Sigmoid colon (tissue), 6 donors: ENCODE measurements at regions not wholly inside any gene's neighbourhood (a gene's known extent, or its start where the extent isn't known, plus 50 kb on each side); places are given as distances from the start of the nearest gene placed in this dataset.

ENCODE experiments used
- DNase-seq: peaks from one replicate; pipeline ENCODE4 v3.0.0-alpha.2; 2019
- H3K27ac ChIP-seq, 4 donors: fragments of 200-600 bp; sonication (generic); one replicate each; pipeline ENCODE4 v1.5.1; 2016 to 2019; ENCODE audit warnings: mild to moderate bottlenecking in 1 of 4
- H3K27me3 ChIP-seq, 3 donors: fragments of 200-600 bp; sonication (generic); one replicate each; pipeline ENCODE4 v1.5.1; 2019; ENCODE audit warnings: mild to moderate bottlenecking in 1 of 3
- H3K36me3 ChIP-seq, 4 donors: fragments of 200-600 bp; sonication (generic); one replicate each; pipeline ENCODE4 v1.5.1; 2016 to 2019
- H3K4me1 ChIP-seq, 4 donors: fragments of 200-600 bp; sonication (generic); one replicate each; pipeline ENCODE4 v1.5.1; 2017 to 2019
- H3K4me3 ChIP-seq, 4 donors: fragments of 200-600 bp; sonication (generic); one replicate each; pipeline ENCODE4 v1.5.1; 2017 to 2019; ENCODE audit warnings: mild to moderate bottlenecking in 2 of 4, moderate library complexity in 1 of 4
- H3K9me3 ChIP-seq, 4 donors: fragments of 200-600 bp in 3 of 4; sonication (generic) in 3 of 4; one replicate each; pipeline versions ENCODE4 v1.5.1 to v1.6.1; 2013 to 2019
- EP300 ChIP-seq, 4 donors: sonication (generic); formaldehyde crosslinking; IDR thresholded peaks; one replicate each; pipeline ENCODE4 v1.6.1; 2017; ENCODE audit warnings: antibody characterized with exemption in 4 of 4
- POLR2A ChIP-seq, 2 donors: fragments of 450-650 bp; IDR thresholded peaks; one replicate each; pipeline ENCODE4 v1.6.1; 2016; ENCODE audit warnings: antibody characterized with exemption in 2 of 2, mild to moderate bottlenecking in 2 of 2, moderate library complexity in 2 of 2
- POLR2AphosphoS5 ChIP-seq, 4 donors: sonication (generic); formaldehyde crosslinking; IDR thresholded peaks; one replicate each; pipeline ENCODE4 v1.6.1; 2017; ENCODE audit warnings: antibody characterized with exemption in 4 of 4
- WGBS, 2 donors: extraction: QIAGEN DNeasy Blood & Tissue Kit; methylation state at CpG; one replicate each; pipeline ENCODE4 v1.1.7; 2013; 5-methylcytosine and 5-hydroxymethylcytosine counted together
- intact Hi-C: fragments of 100-400 bp; cut with DNase I; formaldehyde crosslinking; loops from one replicate; pipeline ENCODE4 v1.15.1; 2023
- TF ChIP-seq, protein P1 (sequence below), 4 experiments: fragments of 450-650 bp in 3 of 4; fragments of 200-600 bp in 1 of 4; IDR thresholded peaks; one replicate each; pipeline ENCODE4 v1.5.1; 2016 to 2019; ENCODE audit warnings: antibody characterized with exemption in 4 of 4, mild to moderate bottlenecking in 3 of 4, moderate library complexity in 2 of 4
- donor health status: healthy with polysubstance abuse.
- donor health status: healthy.

DNA sequence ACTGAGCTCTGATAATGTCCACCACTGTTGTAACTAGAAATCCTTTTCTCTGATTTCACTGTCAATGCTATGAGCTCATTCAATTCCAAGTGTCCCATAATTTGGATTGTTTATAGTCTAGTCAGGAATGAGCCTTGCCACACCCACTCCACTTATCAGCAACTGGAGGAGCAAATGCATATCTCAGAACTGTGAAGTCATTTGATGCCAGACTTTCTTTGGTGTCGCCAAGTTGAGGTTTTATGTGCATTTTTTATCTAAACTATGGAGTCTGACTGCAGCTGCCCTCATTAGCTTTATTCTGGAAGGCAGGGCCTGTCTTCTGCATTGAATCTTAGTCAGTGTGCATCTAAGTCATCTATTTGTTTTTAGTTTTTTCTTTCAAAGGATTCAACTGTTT, 361.3 kb downstream of the PMP22 start:
- intact Hi-C loops = no loop called here
- no peak overlapping the region for H3K27ac ChIP-seq
- H3K4me3 ChIP-seq = no peak overlapping the region
- H3K27me3 ChIP-seq = no peaks in the 10 kb centered on the region
- TF ChIP-seq EP300 (IDR thresholded peaks at IDR 0.05) (no peak), POLR2A (IDR thresholded peaks at IDR 0.05) (no peak), POLR2AphosphoS5 (IDR thresholded peaks at IDR 0.05) (no peak)
- TF ChIP-seq, protein P1, sequence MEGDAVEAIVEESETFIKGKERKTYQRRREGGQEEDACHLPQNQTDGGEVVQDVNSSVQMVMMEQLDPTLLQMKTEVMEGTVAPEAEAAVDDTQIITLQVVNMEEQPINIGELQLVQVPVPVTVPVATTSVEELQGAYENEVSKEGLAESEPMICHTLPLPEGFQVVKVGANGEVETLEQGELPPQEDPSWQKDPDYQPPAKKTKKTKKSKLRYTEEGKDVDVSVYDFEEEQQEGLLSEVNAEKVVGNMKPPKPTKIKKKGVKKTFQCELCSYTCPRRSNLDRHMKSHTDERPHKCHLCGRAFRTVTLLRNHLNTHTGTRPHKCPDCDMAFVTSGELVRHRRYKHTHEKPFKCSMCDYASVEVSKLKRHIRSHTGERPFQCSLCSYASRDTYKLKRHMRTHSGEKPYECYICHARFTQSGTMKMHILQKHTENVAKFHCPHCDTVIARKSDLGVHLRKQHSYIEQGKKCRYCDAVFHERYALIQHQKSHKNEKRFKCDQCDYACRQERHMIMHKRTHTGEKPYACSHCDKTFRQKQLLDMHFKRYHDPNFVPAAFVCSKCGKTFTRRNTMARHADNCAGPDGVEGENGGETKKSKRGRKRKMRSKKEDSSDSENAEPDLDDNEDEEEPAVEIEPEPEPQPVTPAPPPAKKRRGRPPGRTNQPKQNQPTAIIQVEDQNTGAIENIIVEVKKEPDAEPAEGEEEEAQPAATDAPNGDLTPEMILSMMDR (IDR thresholded peaks at IDR 0.05) = no peak
- no peak for DNase-seq
- H3K4me1 ChIP-seq = no peaks in the 10 kb centered on the region
- H3K9me3 ChIP-seq = no peaks in the 10 kb centered on the region
- H3K36me3 ChIP-seq = no peaks in the 10 kb centered on the region
- 16 to 57% methylated on average over 1 of the region's 1 CpG for WGBS, 2 donors

DNA sequence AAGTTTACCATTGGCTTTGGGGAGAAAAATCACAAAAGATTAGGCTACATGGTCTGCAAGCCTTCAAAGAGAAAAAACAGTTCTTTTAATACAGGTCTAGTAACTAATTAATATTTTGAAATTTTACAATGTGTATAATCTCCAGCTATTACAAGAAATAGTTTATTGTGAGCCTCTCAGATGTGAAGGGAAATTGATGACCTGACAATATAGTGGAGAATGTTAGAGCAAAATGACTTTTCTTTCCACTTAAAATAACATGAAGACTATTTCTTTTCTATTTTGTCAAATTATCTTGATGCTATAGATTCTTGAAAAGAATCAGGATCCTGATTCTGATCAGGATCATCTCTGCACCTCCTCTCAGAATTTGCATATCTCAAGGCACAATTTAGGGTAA, 362.3 kb downstream of the PMP22 start:
- no peak for DNase-seq
- H3K27ac ChIP-seq = no peak overlapping the region
- H3K4me3 ChIP-seq = no peak overlapping the region
- H3K36me3 ChIP-seq = no peaks in the 10 kb centered on the region
- no peaks in the 10 kb centered on the region for H3K4me1 ChIP-seq
- H3K27me3 ChIP-seq = no peaks in the 10 kb centered on the region
- H3K9me3 ChIP-seq = no peaks in the 10 kb centered on the region
- intact Hi-C loops = no loop called here
- TF ChIP-seq POLR2AphosphoS5 (IDR thresholded peaks at IDR 0.05) (no peak), EP300 (IDR thresholded peaks at IDR 0.05) (no peak), POLR2A (IDR thresholded peaks at IDR 0.05) (no peak)
- TF ChIP-seq, protein P1 (IDR thresholded peaks at IDR 0.05) = no peak

DNA sequence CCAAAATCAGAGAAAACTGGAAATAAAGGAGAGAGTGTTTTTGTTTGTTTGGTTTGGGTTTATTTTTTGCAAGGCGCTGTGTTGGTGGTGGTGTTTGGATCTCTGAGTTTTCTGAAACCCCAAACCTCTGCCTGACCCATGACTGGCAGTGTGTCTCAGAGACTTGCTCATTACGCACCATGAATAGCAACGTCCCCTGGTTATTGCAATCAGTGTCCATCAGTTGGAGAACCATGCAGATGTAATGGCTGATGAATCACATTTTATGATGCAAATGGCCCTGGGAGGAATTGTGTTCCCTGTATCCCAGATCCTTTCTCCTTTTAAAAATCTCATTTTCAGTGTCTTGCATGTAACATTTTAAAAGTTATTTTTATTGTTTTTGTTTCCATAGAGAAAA, 362.8 kb downstream of the PMP22 start:
- WGBS, 2 donors = 68 to 85% methylated on average over 3 of the region's 3 CpGs
- TF ChIP-seq EP300 (IDR thresholded peaks at IDR 0.05) (no peak), POLR2AphosphoS5 (IDR thresholded peaks at IDR 0.05) (no peak), POLR2A (IDR thresholded peaks at IDR 0.05) (no peak)
- TF ChIP-seq, protein P1 (IDR thresholded peaks at IDR 0.05) = no peak
- H3K27me3 ChIP-seq = no peaks in the 10 kb centered on the region

DNA sequence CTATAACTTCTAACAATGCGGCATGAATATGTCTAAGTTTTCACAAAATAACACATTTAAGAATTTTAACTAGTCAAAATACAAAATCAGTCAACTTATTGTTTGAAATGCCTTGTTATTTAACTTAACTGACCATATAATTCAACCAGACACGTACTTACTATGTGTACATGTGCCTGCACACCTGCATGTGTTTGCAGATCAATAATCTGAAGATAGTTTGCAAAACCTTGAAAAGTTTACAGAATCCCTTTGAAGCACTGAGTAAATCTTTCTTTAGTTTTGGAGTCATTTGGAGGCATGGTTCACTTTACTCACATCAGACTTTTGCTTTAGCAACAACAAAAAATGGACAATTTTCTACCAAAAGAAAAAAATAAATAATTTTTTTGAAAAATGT, 363.8 kb downstream of the PMP22 start:
- H3K27me3 ChIP-seq = no peaks in the 10 kb centered on the region
- no peaks in the 10 kb centered on the region for H3K4me1 ChIP-seq
- H3K36me3 ChIP-seq = no peaks in the 10 kb centered on the region
- 46 to 76% methylated on average over 2 of the region's 2 CpGs for WGBS, 2 donors
- TF ChIP-seq, protein P1 (IDR thresholded peaks at IDR 0.05) = no peak
- TF ChIP-seq EP300 (IDR thresholded peaks at IDR 0.05) (no peak), POLR2A (IDR thresholded peaks at IDR 0.05) (no peak), POLR2AphosphoS5 (IDR thresholded peaks at IDR 0.05) (no peak)
- no peak overlapping the region for H3K27ac ChIP-seq
- intact Hi-C loops = no loop called here
- no peak for DNase-seq
- H3K4me3 ChIP-seq = no peak overlapping the region
- H3K9me3 ChIP-seq = no peaks in the 10 kb centered on the region

More for the DNA sequence above, 362.8 kb downstream of the PMP22 start:
- no peak for DNase-seq
- Histone ChIP-seq H3K4me1 (no peaks in the 10 kb centered on the region), H3K4me3 (no peak overlapping the region), H3K9me3 (no peaks in the 10 kb centered on the region), H3K27ac (no peak overlapping the region), H3K36me3 (no peaks in the 10 kb centered on the region)
- intact Hi-C loops = no loop called here

DNA sequence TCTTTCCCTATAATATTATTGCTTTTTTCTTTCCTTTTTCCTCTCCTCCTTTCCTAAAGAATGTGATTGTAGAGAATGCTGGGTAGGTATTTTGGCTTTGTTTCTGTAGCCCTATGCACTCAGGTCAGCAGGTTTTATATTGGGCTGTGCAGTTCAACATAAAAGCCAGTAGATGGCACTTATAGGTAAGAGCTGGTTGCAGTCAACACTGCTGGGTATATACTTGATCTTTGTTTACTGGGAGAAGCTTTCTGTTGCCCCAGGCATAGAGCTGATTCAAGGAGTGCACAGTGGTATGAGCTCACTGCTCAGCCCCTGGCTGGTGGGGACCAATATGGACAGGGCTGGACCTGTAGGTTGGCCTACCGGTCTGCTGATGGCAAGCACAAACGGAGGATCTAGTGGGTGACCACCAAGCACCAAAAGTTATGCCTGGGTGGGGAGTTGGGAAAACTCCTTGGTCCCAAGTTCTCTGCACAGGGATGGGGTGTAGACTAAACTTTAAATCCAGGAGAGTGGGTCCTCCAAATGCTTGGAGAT, 378.9 kb downstream of the PMP22 start:
- no peak for DNase-seq
- intact Hi-C loops = no loop called here
- 93 to 97% methylated on average over 2 of the region's 2 CpGs for WGBS, 2 donors
- no peaks in the 10 kb centered on the region for H3K27me3 ChIP-seq
- no peak overlapping the region for H3K27ac ChIP-seq
- TF ChIP-seq POLR2AphosphoS5 (IDR thresholded peaks at IDR 0.05) (no peak), POLR2A (IDR thresholded peaks at IDR 0.05) (no peak), EP300 (IDR thresholded peaks at IDR 0.05) (no peak)
- TF ChIP-seq, protein P1 (IDR thresholded peaks at IDR 0.05) = no peak
- H3K36me3 ChIP-seq = no peaks in the 10 kb centered on the region
- no peaks in the 10 kb centered on the region for H3K4me1 ChIP-seq
- no peak overlapping the region for H3K4me3 ChIP-seq
- peaks cover 0 to 21% (median 11%) of the 10 kb centered on the region in 4 donors for H3K9me3 ChIP-seq
